DOHH2 (cell line): ENCODE measurements at regions not wholly inside any gene's neighbourhood (a gene's known extent, or its start where the extent isn't known, plus 50 kb on each side); places are given as distances from the start of the nearest gene placed in this dataset.
"Not testable (repeated sequence)": the region's sequence is repeated elsewhere in the genome, so short reads cannot be mapped to it uniquely, and the experiment has no call there.

Source experiments
- H3F3A ChIP-seq: fragments of 200-600 bp; sonication (generic), shearing (Covaris generic); 2 replicates; pipeline ENCODE4 v1.6.0; 2016; ENCODE audit warnings: antibody characterized with exemption, mild to moderate bottlenecking; ENCODE audit not compliant: control insufficient read depth, insufficient read depth
- H3K27ac ChIP-seq: fragments of 200-600 bp; sonication (generic); 2 replicates; pipeline ENCODE4 v1.5.1; 2014; ENCODE audit warnings: low read depth, mild to moderate bottlenecking, low read length, moderate library complexity
- H3K27me3 ChIP-seq: fragments of 200-600 bp; sonication (generic); 2 replicates; pipeline ENCODE4 v1.6.1; 2014; ENCODE audit warnings: mild to moderate bottlenecking, low read length, mixed read lengths; ENCODE audit not compliant: control insufficient read depth
- H3K36me3 ChIP-seq: fragments of 200-600 bp; sonication (generic); 2 replicates; pipeline ENCODE4 v1.6.1; 2014; ENCODE audit warnings: mild to moderate bottlenecking, low read length, moderate library complexity, mixed read lengths; ENCODE audit not compliant: control insufficient read depth
- H3K4me1 ChIP-seq: fragments of 200-600 bp; sonication (generic); 2 replicates; pipeline ENCODE4 v1.6.1; 2014; ENCODE audit warnings: mild to moderate bottlenecking, low read length, mixed read lengths; ENCODE audit not compliant: control insufficient read depth
- H3K4me2 ChIP-seq: fragments of 200-600 bp; sonication (generic); 2 replicates; pipeline ENCODE4 v1.6.0; 2014; ENCODE audit warnings: mild to moderate bottlenecking, low read length, moderate library complexity
- H3K4me3 ChIP-seq: fragments of 200-600 bp; sonication (generic); 2 replicates; pipeline ENCODE4 v1.5.1; 2014; ENCODE audit warnings: mild to moderate bottlenecking, low read length, mixed read lengths
- H3K79me2 ChIP-seq: fragments of 200-600 bp; sonication (generic); 2 replicates; pipeline ENCODE4 v1.6.1; 2014; ENCODE audit warnings: mild to moderate bottlenecking, low read length, mixed read lengths; ENCODE audit not compliant: control insufficient read depth
- H3K9me2 ChIP-seq: fragments of 200-600 bp; sonication (generic); replicated peaks from 2 replicates; pipeline ENCODE4 v1.6.1; 2014; ENCODE audit warnings: mild to moderate bottlenecking, low read length, mixed read lengths; ENCODE audit not compliant: control insufficient read depth
- H3K9me3 ChIP-seq: fragments of 200-600 bp; sonication (generic); 2 replicates; pipeline ENCODE4 v1.6.1; 2014; ENCODE audit warnings: antibody characterized with exemption, low read length, mixed read lengths; ENCODE audit not compliant: control insufficient read depth, insufficient read depth
- H4K20me1 ChIP-seq: fragments of 200-600 bp; sonication (generic); 2 replicates; pipeline ENCODE4 v1.6.0; 2014; ENCODE audit warnings: low read depth, mild to moderate bottlenecking, antibody characterized with exemption, low read length, moderate library complexity; ENCODE audit not compliant: control insufficient read depth, insufficient read depth
- CTCF ChIP-seq: fragments of 200-600 bp; sonication (generic); IDR thresholded peaks from one replicate; pipeline ENCODE4 v1.5.1; 2014; ENCODE audit warnings: antibody characterized with exemption, mild to moderate bottlenecking, low read depth, low read length; ENCODE audit not compliant: poor library complexity, severe bottlenecking
- EZH2phosphoT487 ChIP-seq: fragments of 200-600 bp; sonication (generic); IDR thresholded peaks from 2 replicates; pipeline ENCODE4 v1.6.1; 2017; ENCODE audit warnings: borderline replicate concordance, mild to moderate bottlenecking, antibody characterized with exemption, low read length, moderate library complexity, mixed read lengths

- Histone ChIP-seq H3K36me3 (no peaks in the 10 kb centered on the region), H3K4me3 (no peak overlapping the region), H3K9me3 (no peaks in the 10 kb centered on the region), H3K4me1 (no peaks in the 10 kb centered on the region), H3K27ac (no peak overlapping the region), H3K4me2 (no peak overlapping the region), H3K79me2 (no peaks in the 10 kb centered on the region), H3K27me3 (no peaks in the 10 kb centered on the region), H3F3A (no peaks in the 10 kb centered on the region), H4K20me1 (no peaks in the 10 kb centered on the region), H3K9me2 (no peaks in the 10 kb centered on the region)
- TF ChIP-seq EZH2phosphoT487 (no peak), CTCF (no peak)
These were observed 394.9 kb upstream of the GRAMD2B start for GRCh38 chr5:126028336-126028735.

GRCh38 chr5:126029282-126029681 is 393.9 kb upstream of the GRAMD2B start:
- not testable (repeated sequence) for H3K4me1 ChIP-seq, H3K27ac ChIP-seq, H3K79me2 ChIP-seq, H3K36me3 ChIP-seq, H4K20me1 ChIP-seq, H3K9me2 ChIP-seq, H3K9me3 ChIP-seq, H3K4me3 ChIP-seq, H3F3A ChIP-seq, H3K4me2 ChIP-seq, H3K27me3 ChIP-seq

GRCh38 chr5:126030698-126031097 is 392.5 kb upstream of the GRAMD2B start:
- Histone ChIP-seq H3K27me3 (no peaks in the 10 kb centered on the region), H3K9me3 (no peaks in the 10 kb centered on the region), H3K4me3 (no peak overlapping the region), H3K4me2 (no peak overlapping the region), H3K27ac (no peak overlapping the region), H3K36me3 (no peaks in the 10 kb centered on the region), H3K79me2 (no peaks in the 10 kb centered on the region), H3F3A (no peaks in the 10 kb centered on the region), H3K4me1 (no peaks in the 10 kb centered on the region), H4K20me1 (no peaks in the 10 kb centered on the region), H3K9me2 (no peaks in the 10 kb centered on the region)
- TF ChIP-seq CTCF = no peak
- no peak for TF ChIP-seq EZH2phosphoT487

GRCh38 chr5:126031989-126032716 is 391.1 kb upstream of the GRAMD2B start:
- Histone ChIP-seq H3K27ac (no peak overlapping the region), H3K4me3 (no peak overlapping the region), H3K36me3 (no peaks in the 10 kb centered on the region), H3K79me2 (no peaks in the 10 kb centered on the region), H3F3A (no peaks in the 10 kb centered on the region), H3K27me3 (no peaks in the 10 kb centered on the region), H3K4me1 (no peaks in the 10 kb centered on the region), H3K9me2 (no peaks in the 10 kb centered on the region), H3K4me2 (no peak overlapping the region), H4K20me1 (no peaks in the 10 kb centered on the region), H3K9me3 (no peaks in the 10 kb centered on the region)
- no peak for TF ChIP-seq EZH2phosphoT487
- TF ChIP-seq CTCF = no peak
